Type B pancreatic cell (in vitro differentiated cells): ENCODE measurements at regions not wholly inside any gene's neighbourhood (a gene's known extent, or its start where the extent isn't known, plus 50 kb on each side); places are given as distances from the start of the nearest gene placed in this dataset.

Experiments
- DNase-seq: peaks from one replicate; pipeline ENCODE4 v3.0.0; 2021; ENCODE audit warnings: mixed read lengths; ENCODE audit not compliant: unreplicated experiment; ENCODE audit errors: extremely low spot score
- H3K27ac Mint-ChIP-seq: 2 replicates; pipeline ENCODE4 v1.8.0; 2021; ENCODE audit warnings: mild to moderate bottlenecking, mixed read lengths
- H3K27me3 Mint-ChIP-seq: 2 replicates; pipeline ENCODE4 v1.8.0; 2021; ENCODE audit warnings: mixed read lengths
- H3K36me3 Mint-ChIP-seq: 2 replicates; pipeline ENCODE4 v1.8.0; 2021; ENCODE audit warnings: mixed read lengths
- H3K4me1 Mint-ChIP-seq: one replicate; pipeline ENCODE4 v1.8.0; 2021; ENCODE audit warnings: mixed read lengths; ENCODE audit not compliant: unreplicated experiment
- H3K4me3 Mint-ChIP-seq: 2 replicates; pipeline ENCODE4 v1.8.0; 2021; ENCODE audit warnings: mild to moderate bottlenecking, mixed read lengths
- H3K9me3 Mint-ChIP-seq: 2 replicates; pipeline ENCODE4 v1.8.0; 2021; ENCODE audit warnings: mixed read lengths
- TF ChIP-seq, protein P1 (sequence below): fragments of 200-600 bp; sonication (generic); conservative IDR thresholded peaks from 2 replicates; pipeline ENCODE4 v1.5.0; 2021; ENCODE audit warnings: antibody characterized with exemption, mild to moderate bottlenecking

DNA sequence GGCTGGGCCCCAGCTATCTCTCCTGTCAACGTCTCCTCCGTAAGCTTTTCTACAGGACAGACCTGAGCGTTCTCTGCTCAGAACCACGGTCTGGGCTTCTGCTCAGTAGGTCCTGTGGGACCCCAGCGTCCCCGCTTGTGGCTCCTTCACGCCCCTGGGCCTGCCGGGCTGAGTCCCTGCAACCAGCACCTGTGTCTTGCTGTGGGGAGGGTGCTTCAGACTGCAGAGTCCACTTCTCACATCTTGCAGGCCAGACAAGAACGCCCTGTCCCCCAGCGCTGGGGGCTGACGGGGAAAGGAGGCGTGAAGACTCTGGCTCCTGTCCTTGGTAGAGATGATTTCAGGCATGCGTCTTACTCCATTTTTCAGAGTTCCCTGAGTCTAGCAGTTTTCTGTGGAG is 1480.8 kb downstream of the BRD1 start:
- H3K9me3 Mint-ChIP-seq, result no peaks in the 10 kb centered on the region
- no peak overlapping the region for H3K27ac Mint-ChIP-seq
- no peaks in the 10 kb centered on the region for H3K4me1 Mint-ChIP-seq
- peaks cover 17% of the 10 kb centered on the region for H3K27me3 Mint-ChIP-seq
- no peak overlapping the region for H3K4me3 Mint-ChIP-seq
- H3K36me3 Mint-ChIP-seq, result no peaks in the 10 kb centered on the region
- TF ChIP-seq, protein P1, sequence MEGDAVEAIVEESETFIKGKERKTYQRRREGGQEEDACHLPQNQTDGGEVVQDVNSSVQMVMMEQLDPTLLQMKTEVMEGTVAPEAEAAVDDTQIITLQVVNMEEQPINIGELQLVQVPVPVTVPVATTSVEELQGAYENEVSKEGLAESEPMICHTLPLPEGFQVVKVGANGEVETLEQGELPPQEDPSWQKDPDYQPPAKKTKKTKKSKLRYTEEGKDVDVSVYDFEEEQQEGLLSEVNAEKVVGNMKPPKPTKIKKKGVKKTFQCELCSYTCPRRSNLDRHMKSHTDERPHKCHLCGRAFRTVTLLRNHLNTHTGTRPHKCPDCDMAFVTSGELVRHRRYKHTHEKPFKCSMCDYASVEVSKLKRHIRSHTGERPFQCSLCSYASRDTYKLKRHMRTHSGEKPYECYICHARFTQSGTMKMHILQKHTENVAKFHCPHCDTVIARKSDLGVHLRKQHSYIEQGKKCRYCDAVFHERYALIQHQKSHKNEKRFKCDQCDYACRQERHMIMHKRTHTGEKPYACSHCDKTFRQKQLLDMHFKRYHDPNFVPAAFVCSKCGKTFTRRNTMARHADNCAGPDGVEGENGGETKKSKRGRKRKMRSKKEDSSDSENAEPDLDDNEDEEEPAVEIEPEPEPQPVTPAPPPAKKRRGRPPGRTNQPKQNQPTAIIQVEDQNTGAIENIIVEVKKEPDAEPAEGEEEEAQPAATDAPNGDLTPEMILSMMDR, result no peak
- no peak for DNase-seq

DNA sequence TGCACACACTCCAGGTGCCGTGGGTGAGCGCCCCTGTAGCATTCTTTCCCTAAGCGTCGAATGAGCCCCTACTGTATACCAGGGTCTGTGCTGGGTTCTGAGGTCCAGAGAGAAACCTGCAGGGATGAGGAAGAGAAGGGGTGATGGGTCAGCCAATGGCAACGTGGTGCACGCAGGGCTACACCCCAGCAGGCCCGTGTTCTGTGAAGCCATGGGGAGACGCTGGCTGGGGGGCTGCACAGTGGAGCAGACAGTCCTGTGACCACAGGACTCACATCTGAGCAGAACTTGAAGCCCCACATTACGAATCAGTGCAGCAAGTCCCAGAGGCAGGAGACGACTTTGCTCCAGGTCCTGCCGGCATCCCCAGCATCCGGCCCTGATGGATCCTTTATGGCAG is 1481.4 kb downstream of the BRD1 start:
- H3K27me3 Mint-ChIP-seq, result peaks cover 22% of the 10 kb centered on the region
- H3K27ac Mint-ChIP-seq, result no peak overlapping the region

DNA sequence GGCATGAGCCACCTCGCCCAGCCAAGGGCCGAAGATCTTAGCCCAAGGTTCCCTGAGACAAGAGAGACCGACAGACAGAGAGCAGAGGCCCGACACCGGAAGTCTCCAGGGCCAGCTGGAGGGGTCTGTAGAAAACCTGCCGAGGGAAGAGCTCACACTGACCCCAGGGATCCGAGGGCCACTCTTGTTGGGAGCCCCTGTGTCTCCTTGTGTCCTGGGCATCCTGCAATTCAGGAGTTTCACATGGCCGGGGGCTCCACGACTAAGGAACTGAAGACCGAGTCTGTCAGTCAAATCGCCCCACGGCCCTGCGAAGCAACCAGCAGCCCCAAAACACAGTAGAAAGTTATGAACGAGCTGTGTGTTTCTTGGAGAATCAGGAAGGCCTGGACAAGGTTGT is 1482.0 kb downstream of the BRD1 start:
- no peak overlapping the region for H3K27ac Mint-ChIP-seq
- TF ChIP-seq, protein P1, result no peak
- H3K4me1 Mint-ChIP-seq, result peaks cover 5% of the 10 kb centered on the region
- H3K4me3 Mint-ChIP-seq, result no peak overlapping the region
- H3K9me3 Mint-ChIP-seq, result no peaks in the 10 kb centered on the region
- no peaks in the 10 kb centered on the region for H3K36me3 Mint-ChIP-seq
- H3K27me3 Mint-ChIP-seq, result peaks cover 25% of the 10 kb centered on the region
- no peak for DNase-seq

More for the DNA sequence above, 1481.4 kb downstream of the BRD1 start:
- TF ChIP-seq, protein P1, result no peak
- Mint-ChIP-seq H3K36me3 (no peaks in the 10 kb centered on the region), H3K4me3 (no peak overlapping the region), H3K9me3 (no peaks in the 10 kb centered on the region), H3K4me1 (peaks cover 3% of the 10 kb centered on the region)
- DNase-seq, result no peak

DNA sequence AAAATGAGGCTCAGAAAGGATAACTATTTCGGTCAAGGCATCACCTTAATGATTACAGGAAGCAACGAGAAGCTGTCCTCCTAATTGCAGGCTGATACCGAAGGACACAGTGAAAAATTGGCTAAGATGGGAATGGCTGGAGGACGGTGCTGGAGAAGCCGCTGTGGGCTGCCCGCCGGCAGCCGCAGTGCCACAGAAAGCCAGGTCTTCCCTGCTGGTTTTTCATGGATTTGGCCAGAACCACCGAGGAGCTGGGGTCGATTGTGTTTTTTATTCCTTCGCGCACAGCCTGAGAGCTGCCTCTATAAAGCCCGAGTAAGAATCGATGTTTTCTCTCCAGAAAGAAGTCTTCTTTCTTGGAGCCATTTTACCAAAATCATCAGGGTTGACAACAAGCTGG is 1484.2 kb downstream of the BRD1 start:
- TF ChIP-seq, protein P1, result no peak
- no peak overlapping the region for H3K27ac Mint-ChIP-seq
- H3K36me3 Mint-ChIP-seq, result no peaks in the 10 kb centered on the region
- H3K4me1 Mint-ChIP-seq, result peaks cover 5% of the 10 kb centered on the region
- no peak for DNase-seq
- H3K9me3 Mint-ChIP-seq, result no peaks in the 10 kb centered on the region
- no peak overlapping the region for H3K4me3 Mint-ChIP-seq
- H3K27me3 Mint-ChIP-seq, result peaks cover 33% of the 10 kb centered on the region

DNA sequence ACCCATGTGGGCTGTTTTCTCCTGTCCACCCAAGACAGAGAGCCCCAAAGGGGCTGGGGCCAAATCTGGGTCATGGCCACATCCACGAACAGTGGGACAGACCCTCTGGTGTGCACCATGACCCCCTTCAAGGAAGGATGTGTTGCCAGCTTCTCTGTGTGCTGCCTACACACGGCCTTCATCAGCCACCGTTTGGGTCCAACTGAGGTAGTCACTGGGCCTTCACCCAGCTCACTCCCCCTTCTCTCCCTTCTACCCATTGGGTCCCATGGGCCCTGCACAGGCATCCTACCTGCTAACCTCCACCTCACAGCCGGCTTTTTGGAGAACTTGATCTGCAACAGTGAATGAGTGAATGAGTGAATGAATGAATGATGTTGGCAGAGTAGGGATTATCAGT is 1484.9 kb downstream of the BRD1 start:
- H3K27me3 Mint-ChIP-seq, result peaks cover 38% of the 10 kb centered on the region
- no peak overlapping the region for H3K27ac Mint-ChIP-seq
- DNase-seq, result no peak
- no peak overlapping the region for H3K4me3 Mint-ChIP-seq
- TF ChIP-seq, protein P1, result no peak
- peaks cover 5% of the 10 kb centered on the region for H3K4me1 Mint-ChIP-seq
- no peaks in the 10 kb centered on the region for H3K9me3 Mint-ChIP-seq
- H3K36me3 Mint-ChIP-seq, result no peaks in the 10 kb centered on the region

DNA sequence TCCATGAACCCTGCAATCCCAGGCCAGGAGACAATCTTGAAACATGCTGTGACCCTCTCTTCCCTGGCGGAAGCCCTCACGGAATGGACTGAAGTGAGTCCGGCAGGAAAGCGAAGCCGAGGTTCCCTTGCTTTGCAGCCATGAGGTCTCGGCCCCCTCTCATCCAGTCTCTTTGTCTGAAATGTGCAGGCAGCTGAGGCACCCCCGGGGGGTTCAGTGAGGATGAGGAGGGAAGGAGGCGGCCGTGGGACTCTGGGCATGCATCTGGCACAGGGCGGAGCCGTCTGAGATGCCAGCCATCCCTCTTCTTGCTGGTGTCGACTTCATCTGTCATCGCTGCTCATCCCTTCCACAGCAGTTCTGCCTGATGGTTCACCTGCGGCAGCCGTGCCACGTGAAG is 1485.7 kb downstream of the BRD1 start:
- H3K27ac Mint-ChIP-seq, result no peak overlapping the region
- TF ChIP-seq, protein P1, result no peak
- H3K36me3 Mint-ChIP-seq, result no peaks in the 10 kb centered on the region
- DNase-seq, result no peak
- peaks cover 5% of the 10 kb centered on the region for H3K4me1 Mint-ChIP-seq
- H3K27me3 Mint-ChIP-seq, result peaks cover 39% of the 10 kb centered on the region
- H3K4me3 Mint-ChIP-seq, result no peak overlapping the region
- H3K9me3 Mint-ChIP-seq, result no peaks in the 10 kb centered on the region
